Lower lobe of right lung (tissue), 2 donors: ENCODE measurements at regions not wholly inside any gene's neighbourhood (a gene's known extent, or its start where the extent isn't known, plus 50 kb on each side); places are given as distances from the start of the nearest gene placed in this dataset.

ENCODE experiments used
- ATAC-seq, 2 donors: fragments of 200-7000 bp; cut with Tn5 transposase; one replicate each; pipeline ENCODE4 v1.9.1; 2020 to 2022; ENCODE audit warnings: mild to moderate bottlenecking in 2 of 2, moderate library complexity in 2 of 2
- DNase-seq: peaks from one replicate; pipeline ENCODE4 v3.0.0-alpha.2; 2020
- H3K27ac ChIP-seq: fragments of 200-600 bp; one replicate; pipeline ENCODE4 v1.8.0; 2022
- H3K27me3 ChIP-seq: fragments of 200-600 bp; one replicate; pipeline ENCODE4 v1.8.0; 2022; ENCODE audit warnings: low read depth
- H3K36me3 ChIP-seq: fragments of 200-600 bp; one replicate; pipeline ENCODE4 v1.8.0; 2022; ENCODE audit warnings: mild to moderate bottlenecking
- H3K4me1 ChIP-seq: fragments of 200-600 bp; one replicate; pipeline ENCODE4 v1.8.0; 2022
- H3K4me3 ChIP-seq: fragments of 200-600 bp; one replicate; pipeline ENCODE4 v1.8.0; 2022; ENCODE audit warnings: mild to moderate bottlenecking
- H3K9me3 ChIP-seq: fragments of 200-600 bp; one replicate; pipeline ENCODE4 v1.8.0; 2022
- CTCF ChIP-seq: fragments of 200-600 bp; IDR thresholded peaks from one replicate; pipeline ENCODE4 v1.8.0; 2022; ENCODE audit warnings: antibody characterized with exemption, mild to moderate bottlenecking
- intact Hi-C: fragments of 100-400 bp; cut with DNase I; formaldehyde crosslinking; loops from one replicate; pipeline ENCODE4 v1.11.0; 2022
- donor health status: DM: no; HTN: yes; CAD: no; lungs with severe emphysema.

DNA sequence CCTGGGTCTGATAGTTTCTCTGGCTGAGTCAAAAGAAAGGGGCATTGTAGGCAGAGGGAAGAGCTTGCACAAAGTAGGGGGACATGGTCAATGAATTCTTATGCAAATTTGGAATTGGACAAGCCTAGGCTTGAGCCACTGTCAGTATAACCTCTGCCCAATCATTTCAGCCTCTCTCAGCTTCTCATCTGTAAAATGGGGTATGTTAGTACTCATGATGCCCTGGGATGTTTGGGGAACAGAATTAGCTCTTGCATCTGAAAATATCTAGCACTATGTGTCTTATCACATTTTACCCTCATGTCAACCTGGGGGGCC is 148.6 kb downstream of the DHX35 start:
- H3K27me3 ChIP-seq, result peaks cover 43% of the 10 kb centered on the region
- no peak for TF ChIP-seq CTCF
- H3K9me3 ChIP-seq, result no peaks in the 10 kb centered on the region
- H3K4me1 ChIP-seq, result no peaks in the 10 kb centered on the region
- intact Hi-C loops, result no loop called here
- ATAC-seq, result no peak
- no peak overlapping the region for H3K4me3 ChIP-seq
- H3K27ac ChIP-seq, result no peak overlapping the region
- DNase-seq, result no peak
- H3K36me3 ChIP-seq, result no peaks in the 10 kb centered on the region

DNA sequence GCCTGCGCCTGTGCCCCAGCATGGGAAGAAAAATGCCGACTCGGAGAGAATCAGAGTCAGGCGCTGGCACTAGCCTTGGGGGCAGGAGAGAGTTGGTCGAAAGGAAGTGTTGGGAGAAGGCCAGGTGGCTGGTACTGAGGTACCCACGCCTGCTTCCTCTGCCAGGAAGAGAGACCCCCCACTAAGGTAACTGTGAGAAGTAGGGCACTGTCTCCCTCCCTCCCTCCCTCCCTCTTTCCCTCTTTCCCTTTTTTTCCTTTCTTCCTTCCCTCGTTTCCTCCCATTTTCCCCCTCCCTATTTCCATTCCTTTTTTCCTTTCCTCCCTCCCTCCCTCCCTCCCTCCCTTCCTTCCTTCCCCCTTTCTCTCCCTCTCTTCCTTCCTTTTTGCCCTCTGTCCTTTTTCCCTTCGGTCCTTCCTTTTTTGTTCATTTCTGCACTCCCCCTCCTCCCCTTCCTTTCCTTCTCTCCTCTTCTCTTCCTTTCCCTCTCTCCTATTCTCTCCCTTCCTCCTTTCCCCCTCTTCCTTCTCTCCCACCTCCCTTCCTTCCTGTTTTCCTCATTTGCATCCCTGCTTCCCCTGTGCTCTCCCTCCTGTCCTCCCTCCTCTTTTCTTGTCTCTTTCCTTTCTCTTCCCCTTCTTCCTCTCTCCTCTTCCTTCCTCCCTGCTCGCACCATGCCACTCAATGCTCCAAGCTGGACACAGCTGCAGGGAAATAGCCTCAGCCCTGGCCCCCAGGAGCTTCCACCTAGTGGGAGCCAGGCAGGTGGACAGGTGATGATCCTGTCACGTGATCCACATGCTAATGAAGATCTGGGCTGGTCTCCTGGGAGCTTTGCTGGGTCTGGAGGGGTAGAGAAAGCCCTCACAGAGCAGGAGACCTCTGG is 148.0 kb downstream of the DHX35 start:
- H3K36me3 ChIP-seq, result no peaks in the 10 kb centered on the region
- DNase-seq (no peak), ATAC-seq (no peak)
- H3K27me3 ChIP-seq, result peaks cover 43% of the 10 kb centered on the region
- H3K4me1 ChIP-seq, result no peaks in the 10 kb centered on the region
- no peaks in the 10 kb centered on the region for H3K9me3 ChIP-seq
- intact Hi-C loops, result no loop called here
- no peak for TF ChIP-seq CTCF
- H3K27ac ChIP-seq, result no peak overlapping the region
- H3K4me3 ChIP-seq, result no peak overlapping the region

DNA sequence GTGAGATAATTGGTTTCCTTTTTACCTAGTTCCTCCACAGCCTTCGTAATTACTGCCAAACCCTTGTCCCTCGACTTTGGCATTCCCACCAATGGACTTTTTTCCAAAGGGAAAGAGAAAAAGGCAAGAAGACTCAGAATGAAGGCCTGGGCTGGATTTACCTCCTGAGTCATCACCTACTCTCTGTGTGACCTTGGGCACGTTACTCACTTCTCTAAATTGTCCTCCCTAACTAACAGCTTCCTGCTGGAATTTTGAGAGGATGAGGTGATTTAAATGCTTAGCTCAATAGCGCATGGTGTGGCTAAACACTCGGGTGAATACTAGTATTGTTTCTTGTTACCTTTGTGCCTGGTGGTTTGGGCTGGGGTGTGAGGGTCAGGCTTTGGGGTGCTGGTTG is 146.6 kb downstream of the DHX35 start:
- intact Hi-C loops, result no loop called here
- Histone ChIP-seq H3K4me1 (no peaks in the 10 kb centered on the region), H3K36me3 (no peaks in the 10 kb centered on the region), H3K4me3 (no peak overlapping the region), H3K27ac (no peak overlapping the region), H3K9me3 (no peaks in the 10 kb centered on the region), H3K27me3 (peaks cover 35% of the 10 kb centered on the region)
- TF ChIP-seq CTCF, result no peak
- DNase-seq, result no peak
- no peak for ATAC-seq

GRCh38 chr20:39107741-39108140 is 145.6 kb downstream of the DHX35 start:
- ATAC-seq, result no peak
- no peaks in the 10 kb centered on the region for H3K4me1 ChIP-seq
- no peak for DNase-seq
- H3K36me3 ChIP-seq, result no peaks in the 10 kb centered on the region
- H3K9me3 ChIP-seq, result no peaks in the 10 kb centered on the region
- no peak for TF ChIP-seq CTCF
- H3K27me3 ChIP-seq, result peaks cover 26% of the 10 kb centered on the region
- H3K4me3 ChIP-seq, result no peak overlapping the region
- H3K27ac ChIP-seq, result no peak overlapping the region
- intact Hi-C loops, result no loop called here

DNA sequence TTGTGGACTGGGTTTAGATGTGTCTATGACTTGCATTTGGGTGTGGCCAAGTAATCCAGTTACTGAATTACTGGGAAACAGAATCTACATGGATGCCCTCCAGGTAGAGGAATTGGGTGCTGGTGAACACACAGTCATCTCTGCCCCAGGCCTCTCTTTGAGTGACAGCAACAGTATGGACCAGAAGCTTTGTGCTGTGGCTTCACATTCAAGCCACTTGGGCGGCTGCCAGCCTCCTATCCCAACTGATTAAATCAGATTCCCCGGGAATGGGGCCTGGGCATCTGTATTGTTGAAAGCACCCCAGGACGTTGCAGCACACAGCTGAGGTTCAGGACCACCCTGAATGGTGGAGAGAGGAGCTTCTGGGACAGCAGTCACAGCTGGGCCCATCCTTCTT is 144.6 kb downstream of the DHX35 start:
- Histone ChIP-seq H3K27ac (no peak overlapping the region), H3K27me3 (peaks cover 26% of the 10 kb centered on the region), H3K4me3 (no peak overlapping the region), H3K9me3 (no peaks in the 10 kb centered on the region), H3K36me3 (no peaks in the 10 kb centered on the region), H3K4me1 (no peaks in the 10 kb centered on the region)
- no peak for TF ChIP-seq CTCF
- ATAC-seq (no peak), DNase-seq (no peak)
- intact Hi-C loops, result no loop called here
